ENCODE measurements at regions not wholly inside any gene's neighbourhood (a gene's known extent, or its start where the extent isn't known, plus 50 kb on each side); places are given as distances from the start of the nearest gene placed in this dataset.

- intact Hi-C loops (cut with micrococcal nuclease; ENCODE audit: unreplicated experiment): loop anchor here (2.0 kb wide), 1 partner anchor 43 kb away; no protein-coding TSS in a partner anchor
- POLR2A ChIA-PET (ENCODE audit: unreplicated experiment): no interaction called here
- H3K27me3 ChIP-seq (ENCODE audit: insufficient read depth, low read depth): no peaks in the 10 kb centered on the region
- no peak overlapping the region for H3K27ac ChIP-seq
- H3K9me2 ChIP-seq (ENCODE audit: insufficient read depth): no peaks in the 10 kb centered on the region
- no peaks in the 10 kb centered on the region for H3K79me2 ChIP-seq (ENCODE audit: low read depth)
- H3K4me1 ChIP-seq (replicated peaks; ENCODE audit: insufficient read depth): no peaks in the 10 kb centered on the region
- no peaks in the 10 kb centered on the region for H4K20me1 ChIP-seq (ENCODE audit: insufficient read depth)
- no peaks in the 10 kb centered on the region for H3K9me3 ChIP-seq (ENCODE audit: insufficient read depth, low read depth)
- TF ChIP-seq CTCF (conservative IDR thresholded peaks at IDR 0.05): no peak
- TF ChIP-seq EZH2 (IDR thresholded peaks at IDR 0.05; ENCODE audit: low read depth): no peak
- no peaks in the 10 kb centered on the region for H3F3A ChIP-seq (ENCODE audit: insufficient read depth, low read depth)
- CTCF ChIA-PET: no interaction called here
- no TSS peak for BruUV-seq (replicated peaks)
- no peaks in the 10 kb centered on the region for H3K36me3 ChIP-seq (ENCODE audit: low read depth)
- no peak overlapping the region for H3K4me2 ChIP-seq
- DNase-seq: no peak
- H3K4me3 ChIP-seq: no peak overlapping the region
- H2AFZ ChIP-seq: no peak overlapping the region
Measured at GRCh38 chr2:6639929-6640620, 225.6 kb downstream of the CMPK2 start.

- TF ChIP-seq CTCF (conservative IDR thresholded peaks at IDR 0.05) (no peak), EZH2 (IDR thresholded peaks at IDR 0.05; ENCODE audit: low read depth) (no peak)
- no peak overlapping the region for H3K4me3 ChIP-seq
- no peak overlapping the region for H3K4me2 ChIP-seq
- no peaks in the 10 kb centered on the region for H3K27me3 ChIP-seq (ENCODE audit: insufficient read depth, low read depth)
- H3K9me3 ChIP-seq (ENCODE audit: insufficient read depth, low read depth): no peaks in the 10 kb centered on the region
- no peak for DNase-seq
- ChIA-PET CTCF (no interaction called here), POLR2A (ENCODE audit: unreplicated experiment) (no interaction called here)
- intact Hi-C loops (cut with micrococcal nuclease; ENCODE audit: unreplicated experiment): no loop called here
- H3K9me2 ChIP-seq (ENCODE audit: insufficient read depth): no peaks in the 10 kb centered on the region
- no TSS peak for BruUV-seq (replicated peaks)
- no peaks in the 10 kb centered on the region for H3K79me2 ChIP-seq (ENCODE audit: low read depth)
- H3K4me1 ChIP-seq (replicated peaks; ENCODE audit: insufficient read depth): no peaks in the 10 kb centered on the region
- H4K20me1 ChIP-seq (ENCODE audit: insufficient read depth): no peaks in the 10 kb centered on the region
- no peak overlapping the region for H3K27ac ChIP-seq
- H3F3A ChIP-seq (ENCODE audit: insufficient read depth, low read depth): no peaks in the 10 kb centered on the region
- no peaks in the 10 kb centered on the region for H3K36me3 ChIP-seq (ENCODE audit: low read depth)
- no peak overlapping the region for H2AFZ ChIP-seq
Measured at GRCh38 chr2:6640621-6641015, 225.1 kb downstream of the CMPK2 start.

GRCh38 chr2:6641956-6642355 is 223.8 kb downstream of the CMPK2 start:
- H3K27ac ChIP-seq: no peak overlapping the region
- DNase-seq: no peak
- no peaks in the 10 kb centered on the region for H3K9me3 ChIP-seq (ENCODE audit: insufficient read depth, low read depth)
- ChIA-PET CTCF (no interaction called here), POLR2A (ENCODE audit: unreplicated experiment) (no interaction called here)
- no peak overlapping the region for H3K4me2 ChIP-seq
- no peaks in the 10 kb centered on the region for H3K4me1 ChIP-seq (replicated peaks; ENCODE audit: insufficient read depth)
- intact Hi-C loops (cut with micrococcal nuclease; ENCODE audit: unreplicated experiment): no loop called here
- no peaks in the 10 kb centered on the region for H3K36me3 ChIP-seq (ENCODE audit: low read depth)
- no peaks in the 10 kb centered on the region for H3K79me2 ChIP-seq (ENCODE audit: low read depth)
- no peaks in the 10 kb centered on the region for H3K9me2 ChIP-seq (ENCODE audit: insufficient read depth)
- no peak overlapping the region for H3K4me3 ChIP-seq
- no peak overlapping the region for H2AFZ ChIP-seq
- no peaks in the 10 kb centered on the region for H4K20me1 ChIP-seq (ENCODE audit: insufficient read depth)
- TF ChIP-seq CTCF (conservative IDR thresholded peaks at IDR 0.05): no peak
- no peak for TF ChIP-seq EZH2 (IDR thresholded peaks at IDR 0.05; ENCODE audit: low read depth)
- no peaks in the 10 kb centered on the region for H3F3A ChIP-seq (ENCODE audit: insufficient read depth, low read depth)
- BruUV-seq (replicated peaks): no TSS peak
- no peaks in the 10 kb centered on the region for H3K27me3 ChIP-seq (ENCODE audit: insufficient read depth, low read depth)

Data from PC-9 (cell line).